ENCODE measurements at regions not wholly inside any gene's neighbourhood (a gene's known extent, or its start where the extent isn't known, plus 50 kb on each side); places are given as distances from the start of the nearest gene placed in this dataset.
"Not testable (repeated sequence)": the region's sequence is repeated elsewhere in the genome, so short reads cannot be mapped to it uniquely, and the experiment has no call there.

DNA sequence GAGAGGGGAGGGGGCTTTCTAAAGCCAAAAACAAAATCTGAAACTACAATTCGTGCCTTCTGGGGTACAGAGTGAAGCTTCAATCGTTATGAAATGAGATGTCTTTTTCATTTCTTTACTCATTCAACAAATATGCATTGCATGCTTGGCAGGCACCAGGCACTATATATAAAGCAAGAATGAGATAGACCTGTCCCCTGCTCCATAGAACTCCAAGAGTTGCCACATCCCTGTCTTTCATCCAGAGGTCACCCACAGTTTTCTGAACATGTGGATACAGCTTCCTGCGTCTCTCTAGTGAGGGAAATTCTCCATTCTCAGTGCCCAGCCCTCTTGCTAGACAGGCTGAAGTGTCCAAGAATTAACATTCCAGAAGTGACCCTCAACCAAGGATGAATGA lies 343.2 kb upstream of the MAF start:
- Mint-ChIP-seq H3K36me3 (ENCODE audit: low read depth) (no peaks in the 10 kb centered on the region), H3K27me3 (ENCODE audit: low read depth) (no peaks in the 10 kb centered on the region), H3K4me1 (ENCODE audit: low read depth) (peaks cover 13% of the 10 kb centered on the region), H3K4me3 (ENCODE audit: unreplicated experiment) (no peak overlapping the region), H3K9me3 (ENCODE audit: low read depth) (no peaks in the 10 kb centered on the region), H3K27ac (ENCODE audit: unreplicated experiment) (no peak overlapping the region)
- DNase-seq (ENCODE audit: low spot score) = no peak
- TF ChIP-seq, protein P1, sequence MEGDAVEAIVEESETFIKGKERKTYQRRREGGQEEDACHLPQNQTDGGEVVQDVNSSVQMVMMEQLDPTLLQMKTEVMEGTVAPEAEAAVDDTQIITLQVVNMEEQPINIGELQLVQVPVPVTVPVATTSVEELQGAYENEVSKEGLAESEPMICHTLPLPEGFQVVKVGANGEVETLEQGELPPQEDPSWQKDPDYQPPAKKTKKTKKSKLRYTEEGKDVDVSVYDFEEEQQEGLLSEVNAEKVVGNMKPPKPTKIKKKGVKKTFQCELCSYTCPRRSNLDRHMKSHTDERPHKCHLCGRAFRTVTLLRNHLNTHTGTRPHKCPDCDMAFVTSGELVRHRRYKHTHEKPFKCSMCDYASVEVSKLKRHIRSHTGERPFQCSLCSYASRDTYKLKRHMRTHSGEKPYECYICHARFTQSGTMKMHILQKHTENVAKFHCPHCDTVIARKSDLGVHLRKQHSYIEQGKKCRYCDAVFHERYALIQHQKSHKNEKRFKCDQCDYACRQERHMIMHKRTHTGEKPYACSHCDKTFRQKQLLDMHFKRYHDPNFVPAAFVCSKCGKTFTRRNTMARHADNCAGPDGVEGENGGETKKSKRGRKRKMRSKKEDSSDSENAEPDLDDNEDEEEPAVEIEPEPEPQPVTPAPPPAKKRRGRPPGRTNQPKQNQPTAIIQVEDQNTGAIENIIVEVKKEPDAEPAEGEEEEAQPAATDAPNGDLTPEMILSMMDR (IDR thresholded peaks at IDR 0.05) = no peak

DNA sequence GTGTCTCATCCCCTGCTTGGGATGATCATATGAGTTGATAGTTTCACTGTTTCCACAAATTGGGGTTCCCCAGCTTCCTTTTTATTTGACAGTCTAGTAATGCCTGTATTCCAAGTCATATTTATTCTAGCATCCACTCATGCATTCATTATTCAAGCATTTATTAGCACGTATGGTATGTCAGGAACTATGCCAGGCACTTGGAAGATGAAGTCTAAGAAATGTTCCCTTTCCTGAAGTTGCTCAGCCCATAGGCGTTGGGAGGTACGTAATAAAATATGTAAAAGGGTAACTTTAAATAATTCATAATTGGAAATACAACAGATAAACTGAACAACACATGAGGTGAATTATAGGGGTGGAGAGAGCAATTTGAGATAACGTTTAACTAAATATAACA lies 338.0 kb upstream of the MAF start:
- Mint-ChIP-seq H3K27me3 (ENCODE audit: low read depth) (peaks cover 2% of the 10 kb centered on the region), H3K4me1 (ENCODE audit: low read depth) (peaks cover 3% of the 10 kb centered on the region), H3K27ac (ENCODE audit: unreplicated experiment) (no peak overlapping the region), H3K9me3 (ENCODE audit: low read depth) (no peaks in the 10 kb centered on the region), H3K36me3 (ENCODE audit: low read depth) (no peaks in the 10 kb centered on the region), H3K4me3 (ENCODE audit: unreplicated experiment) (no peak overlapping the region)
- no peak for DNase-seq (ENCODE audit: low spot score)
- TF ChIP-seq, protein P1 (IDR thresholded peaks at IDR 0.05) = no peak

DNA sequence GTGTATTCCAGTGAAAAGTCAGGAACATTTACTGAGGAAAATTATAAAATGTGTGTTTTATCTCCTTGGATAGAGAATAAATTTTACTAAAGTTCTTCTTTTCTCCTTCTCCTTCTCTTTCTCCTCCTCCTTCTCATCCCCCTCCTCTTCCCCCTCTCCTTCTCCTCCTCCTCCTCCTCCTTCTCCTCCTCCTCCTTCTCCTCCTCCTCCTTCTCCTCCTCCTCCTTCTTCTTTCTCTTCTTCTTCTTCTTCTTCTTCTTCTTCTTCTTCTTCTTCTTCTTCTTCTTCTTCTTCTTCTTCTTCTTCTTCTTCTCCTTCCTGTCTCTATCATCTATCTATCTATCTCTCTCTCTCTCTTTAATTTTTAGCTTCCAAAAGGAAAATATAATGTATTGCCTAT lies 337.1 kb upstream of the MAF start:
- H3K4me3 Mint-ChIP-seq (ENCODE audit: unreplicated experiment) = not testable (repeated sequence)

DNA sequence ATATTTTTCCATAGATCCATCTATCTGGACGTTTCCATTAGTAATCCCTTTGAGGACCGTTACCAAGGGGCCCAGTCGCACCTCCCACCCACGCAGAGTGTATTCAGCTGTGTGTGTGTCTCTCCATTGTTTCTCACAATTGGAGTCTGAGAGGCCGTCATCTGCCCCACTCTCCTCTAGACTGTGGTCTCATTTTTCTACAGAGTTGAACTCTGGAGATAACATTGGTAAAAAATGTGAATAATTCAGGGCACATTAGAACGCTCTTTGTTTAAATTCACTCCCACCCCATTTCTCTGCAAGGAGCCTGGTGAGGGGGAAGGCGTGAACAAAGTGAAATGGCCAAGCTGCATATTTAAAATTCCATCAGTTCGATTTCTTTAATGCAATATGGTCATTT lies 333.1 kb upstream of the MAF start:
- TF ChIP-seq, protein P1 (IDR thresholded peaks at IDR 0.05) = no peak
- DNase-seq (ENCODE audit: low spot score) = no peak

More for the DNA sequence above, 337.1 kb upstream of the MAF start:
- H3K4me1 Mint-ChIP-seq (ENCODE audit: low read depth); H3K27me3 Mint-ChIP-seq (ENCODE audit: low read depth); H3K9me3 Mint-ChIP-seq (ENCODE audit: low read depth); H3K36me3 Mint-ChIP-seq (ENCODE audit: low read depth); H3K27ac Mint-ChIP-seq (ENCODE audit: unreplicated experiment); DNase-seq (ENCODE audit: low spot score): not testable (repeated sequence)

DNA sequence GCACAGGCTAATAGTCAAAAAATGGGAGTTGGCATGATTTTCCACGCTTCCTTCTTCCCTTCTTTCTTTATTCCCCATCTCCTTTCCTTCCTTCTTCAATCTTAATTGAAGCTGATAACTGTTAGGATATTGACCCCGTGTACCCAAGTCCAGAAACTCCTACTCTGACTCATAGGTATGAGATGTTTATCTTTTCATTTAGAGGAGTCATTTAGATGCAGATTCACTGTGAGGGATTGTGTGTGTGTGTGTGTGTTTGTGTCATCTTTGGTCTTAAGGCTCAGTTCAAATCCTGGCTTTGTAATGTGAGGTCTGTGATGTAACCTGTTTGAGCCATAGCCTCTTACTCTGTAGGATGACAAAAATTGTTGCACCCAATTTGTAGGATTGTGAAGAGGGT lies 332.0 kb upstream of the MAF start:
- no peaks in the 10 kb centered on the region for H3K9me3 Mint-ChIP-seq (ENCODE audit: low read depth)
- H3K4me1 Mint-ChIP-seq (ENCODE audit: low read depth) = peaks cover 3% of the 10 kb centered on the region
- H3K36me3 Mint-ChIP-seq (ENCODE audit: low read depth) = no peaks in the 10 kb centered on the region
- no peak overlapping the region for H3K27ac Mint-ChIP-seq (ENCODE audit: unreplicated experiment)
- DNase-seq (ENCODE audit: low spot score) = no peak
- H3K4me3 Mint-ChIP-seq (ENCODE audit: unreplicated experiment) = no peak overlapping the region
- TF ChIP-seq, protein P1 (IDR thresholded peaks at IDR 0.05) = no peak
- peaks cover 2% of the 10 kb centered on the region for H3K27me3 Mint-ChIP-seq (ENCODE audit: low read depth)

More for the DNA sequence above, 333.1 kb upstream of the MAF start:
- no peaks in the 10 kb centered on the region for H3K9me3 Mint-ChIP-seq (ENCODE audit: low read depth)
- no peak overlapping the region for H3K27ac Mint-ChIP-seq (ENCODE audit: unreplicated experiment)
- H3K4me1 Mint-ChIP-seq (ENCODE audit: low read depth) = peaks cover 3% of the 10 kb centered on the region
- H3K4me3 Mint-ChIP-seq (ENCODE audit: unreplicated experiment) = no peak overlapping the region
- peaks cover 2% of the 10 kb centered on the region for H3K27me3 Mint-ChIP-seq (ENCODE audit: low read depth)
- no peaks in the 10 kb centered on the region for H3K36me3 Mint-ChIP-seq (ENCODE audit: low read depth)

DNA sequence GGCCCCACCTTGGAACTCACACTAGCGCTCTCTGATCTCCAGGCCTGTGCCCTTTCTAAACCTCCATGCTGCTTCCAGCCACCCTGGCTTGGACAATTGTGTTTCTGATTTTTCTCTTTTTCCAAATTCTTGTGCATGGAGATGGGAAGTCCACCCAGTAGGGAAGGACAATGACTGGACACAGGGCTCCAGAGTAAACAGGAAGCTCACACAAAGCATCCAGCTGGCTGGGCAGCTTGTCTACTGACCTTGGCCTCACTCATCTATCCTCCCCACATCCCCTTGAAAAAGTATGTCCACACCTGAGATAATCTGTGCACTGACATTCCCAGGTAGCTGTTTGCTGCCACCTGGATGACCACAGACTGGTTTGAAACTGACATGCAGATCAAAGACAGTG lies 331.2 kb upstream of the MAF start:
- Mint-ChIP-seq H3K27ac (ENCODE audit: unreplicated experiment) (no peak overlapping the region), H3K36me3 (ENCODE audit: low read depth) (no peaks in the 10 kb centered on the region), H3K4me3 (ENCODE audit: unreplicated experiment) (no peak overlapping the region), H3K4me1 (ENCODE audit: low read depth) (peaks cover 3% of the 10 kb centered on the region), H3K9me3 (ENCODE audit: low read depth) (no peaks in the 10 kb centered on the region), H3K27me3 (ENCODE audit: low read depth) (peaks cover 2% of the 10 kb centered on the region)
- TF ChIP-seq, protein P1 (IDR thresholded peaks at IDR 0.05) = no peak
- no peak for DNase-seq (ENCODE audit: low spot score)
